ENCODE measurements at regions not wholly inside any gene's neighbourhood (a gene's known extent, or its start where the extent isn't known, plus 50 kb on each side); places are given as distances from the start of the nearest gene placed in this dataset.

GRCh38 chr4:149202117-149202516 lies 613.5 kb downstream of the IQCM start:
- TF ChIP-seq CTCF (IDR thresholded peaks at IDR 0.05) = no peak
- TF ChIP-seq EZH2 (IDR thresholded peaks at IDR 0.05; ENCODE audit: borderline replicate concordance, insufficient read depth, low read depth, low read length, poor library complexity, severe bottlenecking) = no peak

All from B cell (primary cell).